HCT116 (cell line): ENCODE measurements at regions not wholly inside any gene's neighbourhood (a gene's known extent, or its start where the extent isn't known, plus 50 kb on each side); places are given as distances from the start of the nearest gene placed in this dataset.

Experiments used
- EGR1 ChIP-seq: IDR thresholded peaks from 2 replicates; pipeline ENCODE4 v1.6.1; 2012; ENCODE audit warnings: low read depth
- EZH2 ChIP-seq: fragments of 200-600 bp; sonication (generic); IDR thresholded peaks from 2 replicates; pipeline ENCODE4 v1.6.1; 2017; ENCODE audit warnings: antibody characterized with exemption, mixed run types
- EZH2phosphoT487 ChIP-seq: fragments of 200-600 bp; IDR thresholded peaks from 2 replicates; pipeline ENCODE4 v1.6.1; 2018; ENCODE audit warnings: antibody characterized with exemption, borderline replicate concordance
- JUND ChIP-seq: IDR thresholded peaks from 2 replicates; pipeline ENCODE4 v1.6.1; 2012
- POLR2A ChIP-seq: IDR thresholded peaks from 2 replicates; pipeline ENCODE4 v1.7.0; 2011; ENCODE audit warnings: borderline replicate concordance; ENCODE audit not compliant: insufficient read depth, insufficient read length; ENCODE audit errors: extremely low read depth
- POLR2AphosphoS5 ChIP-seq: IDR thresholded peaks from 2 replicates; pipeline ENCODE4 v1.6.1; 2011; ENCODE audit warnings: mild to moderate bottlenecking, low read depth, low read length, moderate library complexity
- SP1 ChIP-seq: IDR thresholded peaks from 2 replicates; pipeline ENCODE4 v1.6.1; 2012; ENCODE audit warnings: low read depth
- YY1 ChIP-seq: IDR thresholded peaks from 2 replicates; pipeline ENCODE4 v1.6.1; 2011; ENCODE audit warnings: low read length, low read depth, moderate library complexity, mild to moderate bottlenecking; ENCODE audit not compliant: insufficient replicate concordance; ENCODE audit errors: extremely low read depth
- TF ChIP-seq, protein P1 (sequence below), 3 experiments: fragments of 200-600 bp in 1 of 3; sonication (generic) in 1 of 3; IDR thresholded peaks in 2 of 3; conservative IDR thresholded peaks in 1 of 3; 2 replicates each; pipeline ENCODE4 v1.5.1; 2012 to 2017; ENCODE audit warnings: low read depth in 2 of 3, low read length in 2 of 3, antibody characterized with exemption in 1 of 3, borderline replicate concordance in 1 of 3, control low read depth in 1 of 3, mild to moderate bottlenecking in 1 of 3, mixed read lengths in 1 of 3, mixed run types in 1 of 3, moderate library complexity in 1 of 3; ENCODE audit not compliant: insufficient read depth in 1 of 3
- TF ChIP-seq, protein P2 (sequence below): IDR thresholded peaks from 2 replicates; pipeline ENCODE4 v1.6.1; 2012

- no peak for TF ChIP-seq POLR2AphosphoS5
- TF ChIP-seq, protein P1, sequence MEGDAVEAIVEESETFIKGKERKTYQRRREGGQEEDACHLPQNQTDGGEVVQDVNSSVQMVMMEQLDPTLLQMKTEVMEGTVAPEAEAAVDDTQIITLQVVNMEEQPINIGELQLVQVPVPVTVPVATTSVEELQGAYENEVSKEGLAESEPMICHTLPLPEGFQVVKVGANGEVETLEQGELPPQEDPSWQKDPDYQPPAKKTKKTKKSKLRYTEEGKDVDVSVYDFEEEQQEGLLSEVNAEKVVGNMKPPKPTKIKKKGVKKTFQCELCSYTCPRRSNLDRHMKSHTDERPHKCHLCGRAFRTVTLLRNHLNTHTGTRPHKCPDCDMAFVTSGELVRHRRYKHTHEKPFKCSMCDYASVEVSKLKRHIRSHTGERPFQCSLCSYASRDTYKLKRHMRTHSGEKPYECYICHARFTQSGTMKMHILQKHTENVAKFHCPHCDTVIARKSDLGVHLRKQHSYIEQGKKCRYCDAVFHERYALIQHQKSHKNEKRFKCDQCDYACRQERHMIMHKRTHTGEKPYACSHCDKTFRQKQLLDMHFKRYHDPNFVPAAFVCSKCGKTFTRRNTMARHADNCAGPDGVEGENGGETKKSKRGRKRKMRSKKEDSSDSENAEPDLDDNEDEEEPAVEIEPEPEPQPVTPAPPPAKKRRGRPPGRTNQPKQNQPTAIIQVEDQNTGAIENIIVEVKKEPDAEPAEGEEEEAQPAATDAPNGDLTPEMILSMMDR (IDR thresholded peaks at IDR 0.05 in 2 of 3, conservative IDR thresholded peaks at IDR 0.05 in 1 of 3; ENCODE audit: borderline replicate concordance in 1 of 3, insufficient read depth in 1 of 3, low read depth in 2 of 3, low read length in 2 of 3) = no peak
- TF ChIP-seq EGR1 = no peak
- no peak for TF ChIP-seq EZH2phosphoT487
- no peak for TF ChIP-seq YY1
- TF ChIP-seq EZH2 = no peak
- no peak for TF ChIP-seq SP1
- no peak for TF ChIP-seq POLR2A
- no peak for TF ChIP-seq JUND
- TF ChIP-seq, protein P2, sequence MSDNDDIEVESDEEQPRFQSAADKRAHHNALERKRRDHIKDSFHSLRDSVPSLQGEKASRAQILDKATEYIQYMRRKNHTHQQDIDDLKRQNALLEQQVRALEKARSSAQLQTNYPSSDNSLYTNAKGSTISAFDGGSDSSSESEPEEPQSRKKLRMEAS = no peak
These were observed 349.7 kb upstream of the GALNT5 start for GRCh38 chr2:156907806-156908205.
